ENCODE measurements at regions not wholly inside any gene's neighbourhood (a gene's known extent, or its start where the extent isn't known, plus 50 kb on each side); places are given as distances from the start of the nearest gene placed in this dataset.

- TF ChIP-seq GATA2 (IDR thresholded peaks at IDR 0.05; ENCODE audit: low read depth, low read length) (no peak), GATA3 (IDR thresholded peaks at IDR 0.05; ENCODE audit: low read depth, low read length) (no peak)
Measured at GRCh38 chr15:69843276-69843899, 254.3 kb downstream of the TLE3 start.
